ENCODE measurements at regions not wholly inside any gene's neighbourhood (a gene's known extent, or its start where the extent isn't known, plus 50 kb on each side); places are given as distances from the start of the nearest gene placed in this dataset.

DNA sequence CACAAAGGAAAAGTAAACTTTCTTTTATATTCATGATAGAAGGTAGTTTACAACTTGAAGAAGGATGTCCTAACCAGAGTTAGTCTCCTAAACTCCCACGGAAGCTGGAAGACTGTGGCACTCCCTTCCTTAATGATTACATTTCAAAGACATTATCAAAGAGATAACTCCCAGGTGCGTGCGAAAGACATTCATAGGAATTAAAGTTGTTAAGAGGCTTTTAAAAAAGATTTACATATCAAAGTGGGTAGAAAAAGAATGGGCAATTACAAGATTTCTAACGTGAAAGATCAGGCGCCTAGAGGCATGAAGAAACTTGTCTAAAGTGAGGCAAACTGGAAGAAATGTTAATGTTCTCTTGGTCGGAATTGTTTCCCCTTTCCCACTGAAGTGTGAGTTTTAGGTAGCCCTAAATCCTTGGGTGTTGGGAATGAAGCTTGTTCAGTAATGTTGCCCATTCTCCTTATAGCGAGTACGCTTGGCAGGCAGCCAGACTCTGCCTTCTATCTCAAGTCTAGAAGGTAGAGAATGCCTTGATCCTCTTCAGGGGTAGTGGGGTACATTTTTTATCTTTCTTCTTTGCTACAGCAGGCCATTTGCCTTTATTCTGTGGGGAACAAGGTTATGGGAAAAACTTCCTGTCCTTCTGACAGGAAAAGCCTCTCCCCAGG, 642.0 kb downstream of the SLC6A15 start:
- intact Hi-C loops (cut with DNase I): no loop called here
- DNase-seq: peak in 3 of 7 donors; percentile 12 to 52 (median 25)
- H3K27me3 ChIP-seq: no peaks in the 10 kb centered on the region
- no peaks in the 10 kb centered on the region for H3K4me1 ChIP-seq (replicated peaks in 1 of 2)
- H3K27ac ChIP-seq: no peak overlapping the region
- H3K4me3 ChIP-seq: no peak overlapping the region
- WGBS, 4 donors: 40 to 63% (median 46%) methylated on average over 8 of the region's 8 CpGs
- TF ChIP-seq POLR2A (IDR thresholded peaks at IDR 0.05): no peak
- TF ChIP-seq, protein P1, sequence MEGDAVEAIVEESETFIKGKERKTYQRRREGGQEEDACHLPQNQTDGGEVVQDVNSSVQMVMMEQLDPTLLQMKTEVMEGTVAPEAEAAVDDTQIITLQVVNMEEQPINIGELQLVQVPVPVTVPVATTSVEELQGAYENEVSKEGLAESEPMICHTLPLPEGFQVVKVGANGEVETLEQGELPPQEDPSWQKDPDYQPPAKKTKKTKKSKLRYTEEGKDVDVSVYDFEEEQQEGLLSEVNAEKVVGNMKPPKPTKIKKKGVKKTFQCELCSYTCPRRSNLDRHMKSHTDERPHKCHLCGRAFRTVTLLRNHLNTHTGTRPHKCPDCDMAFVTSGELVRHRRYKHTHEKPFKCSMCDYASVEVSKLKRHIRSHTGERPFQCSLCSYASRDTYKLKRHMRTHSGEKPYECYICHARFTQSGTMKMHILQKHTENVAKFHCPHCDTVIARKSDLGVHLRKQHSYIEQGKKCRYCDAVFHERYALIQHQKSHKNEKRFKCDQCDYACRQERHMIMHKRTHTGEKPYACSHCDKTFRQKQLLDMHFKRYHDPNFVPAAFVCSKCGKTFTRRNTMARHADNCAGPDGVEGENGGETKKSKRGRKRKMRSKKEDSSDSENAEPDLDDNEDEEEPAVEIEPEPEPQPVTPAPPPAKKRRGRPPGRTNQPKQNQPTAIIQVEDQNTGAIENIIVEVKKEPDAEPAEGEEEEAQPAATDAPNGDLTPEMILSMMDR (IDR thresholded peaks at IDR 0.05): no peak
- no peaks in the 10 kb centered on the region for H3K36me3 ChIP-seq (replicated peaks in 1 of 2)
- H3K9me3 ChIP-seq (replicated peaks in 1 of 3): no peaks in the 10 kb centered on the region

DNA sequence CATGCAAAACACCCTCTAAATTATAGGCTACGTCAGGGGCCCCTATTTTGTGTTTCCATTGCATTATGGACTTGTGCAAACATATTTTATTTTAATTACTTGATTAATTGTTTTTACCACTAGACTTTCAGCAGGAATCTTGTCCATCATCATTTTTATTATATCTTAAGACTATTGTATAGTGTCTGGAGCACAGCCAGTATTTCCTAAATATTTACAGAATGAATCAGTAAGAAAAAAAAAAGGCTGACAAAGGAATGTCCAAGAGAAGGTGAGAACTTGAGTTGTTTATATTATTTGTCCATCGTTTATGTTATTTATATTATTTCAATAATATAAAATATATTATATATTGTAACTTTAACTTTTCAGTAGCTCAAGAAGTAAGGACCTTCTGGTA, 664.7 kb downstream of the SLC6A15 start:
- Histone ChIP-seq H3K4me1 (replicated peaks in 1 of 2) (no peaks in the 10 kb centered on the region), H3K4me3 (no peak overlapping the region), H3K36me3 (replicated peaks in 1 of 2) (no peaks in the 10 kb centered on the region), H3K27ac (no peak overlapping the region), H3K9me3 (replicated peaks in 1 of 3) (no peaks in the 10 kb centered on the region), H3K27me3 (no peaks in the 10 kb centered on the region)
- no peak for DNase-seq
- 65 to 81% (median 72%) methylated on average over 2 of the region's 2 CpGs for WGBS, 4 donors
- TF ChIP-seq, protein P1 (IDR thresholded peaks at IDR 0.05): no peak
- TF ChIP-seq POLR2A (IDR thresholded peaks at IDR 0.05): no peak
- intact Hi-C loops (cut with DNase I): no loop called here

DNA sequence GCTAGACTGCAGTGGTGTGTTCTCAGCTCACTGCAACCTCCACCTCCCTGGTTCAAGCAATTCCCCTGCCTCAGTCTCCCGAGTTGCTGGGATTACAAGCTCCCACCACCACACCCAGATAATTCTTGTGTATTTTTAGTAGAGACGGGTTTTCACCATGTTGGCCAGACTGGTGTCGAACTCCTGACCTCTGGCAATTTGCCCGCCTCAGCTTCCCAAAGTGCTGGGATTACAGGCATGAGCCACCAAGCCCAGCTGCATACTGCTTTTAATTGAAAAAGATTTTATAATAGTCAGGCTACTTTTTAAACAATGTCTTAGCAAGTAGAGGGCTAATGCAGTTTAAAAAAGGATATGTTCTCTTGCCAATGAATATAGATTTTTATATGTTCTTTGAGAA, 668.9 kb downstream of the SLC6A15 start:
- Histone ChIP-seq H3K4me1 (replicated peaks in 1 of 2) (no peaks in the 10 kb centered on the region), H3K27me3 (no peaks in the 10 kb centered on the region), H3K4me3 (no peak overlapping the region), H3K9me3 (replicated peaks in 1 of 3) (no peaks in the 10 kb centered on the region), H3K36me3 (replicated peaks in 1 of 2) (no peaks in the 10 kb centered on the region), H3K27ac (no peak overlapping the region)
- TF ChIP-seq, protein P1 (IDR thresholded peaks at IDR 0.05): no peak
- no peak for TF ChIP-seq POLR2A (IDR thresholded peaks at IDR 0.05)
- WGBS, 4 donors: 66 to 83% (median 74%) methylated on average over 4 of the region's 4 CpGs
- intact Hi-C loops (cut with DNase I): no loop called here
- DNase-seq: no peak

DNA sequence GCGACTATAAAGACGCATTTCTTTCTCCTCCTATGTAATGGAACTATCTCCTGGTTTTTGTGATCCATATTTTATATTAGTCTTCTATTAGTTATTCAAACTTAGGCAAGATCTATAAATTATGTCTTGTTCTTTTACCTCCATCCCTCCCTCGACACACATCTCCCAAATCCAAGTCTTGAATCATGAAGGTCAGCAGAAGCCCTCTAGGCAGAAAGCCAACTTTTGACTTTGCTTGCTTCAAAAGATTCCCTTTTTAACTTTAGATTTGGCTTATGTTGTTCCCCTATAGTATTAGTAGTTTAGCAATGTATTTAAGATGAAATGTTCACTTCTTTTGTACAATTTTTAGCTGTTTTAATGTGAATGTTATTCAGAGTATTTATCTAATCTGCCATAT, 689.8 kb downstream of the SLC6A15 start:
- H3K4me1 ChIP-seq (replicated peaks in 1 of 2): no peaks in the 10 kb centered on the region
- WGBS, 4 donors: 63 to 74% (median 68%) methylated on average over 3 of the region's 3 CpGs
- no peak overlapping the region for H3K27ac ChIP-seq
- intact Hi-C loops (cut with DNase I): no loop called here
- no peaks in the 10 kb centered on the region for H3K9me3 ChIP-seq (replicated peaks in 1 of 3)
- H3K27me3 ChIP-seq: no peaks in the 10 kb centered on the region
- no peak overlapping the region for H3K4me3 ChIP-seq
- no peaks in the 10 kb centered on the region for H3K36me3 ChIP-seq (replicated peaks in 1 of 2)
- no peak for TF ChIP-seq POLR2A (IDR thresholded peaks at IDR 0.05)
- TF ChIP-seq, protein P1 (IDR thresholded peaks at IDR 0.05): no peak
- no peak for DNase-seq

Measured in adrenal gland (tissue), 9 donors.